Prostate gland (tissue), 2 donors: ENCODE measurements at regions not wholly inside any gene's neighbourhood (a gene's known extent, or its start where the extent isn't known, plus 50 kb on each side); places are given as distances from the start of the nearest gene placed in this dataset.

Experiments
- DNase-seq: peaks from one replicate; pipeline ENCODE4 v3.0.0-alpha.2; 2019; ENCODE audit warnings: low spot score
- H3K27ac ChIP-seq, 2 donors: fragments of 200-600 bp; sonication (generic); 2 replicates each; pipeline ENCODE4 v1.5.1; 2017 to 2019
- H3K27me3 ChIP-seq: fragments of 200-600 bp; sonication (generic); replicated peaks from 2 replicates; pipeline ENCODE4 v1.5.1; 2019; ENCODE audit not compliant: insufficient read depth
- H3K36me3 ChIP-seq, 2 donors: fragments of 200-600 bp; sonication (generic); 1 replicate in 1 of 2; 2 replicates in 1 of 2; pipeline versions ENCODE4 v1.5.1 to v1.8.1; 2017 to 2019
- H3K4me1 ChIP-seq: fragments of 200-600 bp; sonication (generic); replicated peaks from 2 replicates; pipeline ENCODE4 v1.5.1; 2019
- H3K4me3 ChIP-seq, 2 donors: fragments of 200-600 bp; sonication (generic); 2 replicates each; pipeline ENCODE4 v1.5.1; 2017 to 2019
- H3K9me3 ChIP-seq: fragments of 200-600 bp; sonication (generic); 2 replicates; pipeline ENCODE4 v1.5.1; 2017
- POLR2A ChIP-seq: fragments of 450-650 bp; IDR thresholded peaks from one replicate; pipeline ENCODE4 v1.6.1; 2016; ENCODE audit warnings: antibody characterized with exemption, mild to moderate bottlenecking
- POLR2AphosphoS5 ChIP-seq: sonication (generic); formaldehyde crosslinking; IDR thresholded peaks from one replicate; pipeline ENCODE4 v1.6.1; 2017; ENCODE audit warnings: antibody characterized with exemption
- WGBS: methylation state at CpG from one replicate; pipeline ENCODE4 v1.1.5; 2018; 5-methylcytosine and 5-hydroxymethylcytosine counted together
- intact Hi-C: fragments of 100-400 bp; cut with DNase I; formaldehyde crosslinking; loops from one replicate; pipeline ENCODE4 v1.14.2; 2022
- TF ChIP-seq, protein P1 (sequence below), 4 experiments: fragments of 200-600 bp in 2 of 4; fragments of 450-650 bp in 2 of 4; sonication (generic) in 2 of 4; IDR thresholded peaks; 1 replicate in 3 of 4; 2 replicates in 1 of 4; pipeline ENCODE4 v1.5.1; 2016 to 2019; ENCODE audit warnings: antibody characterized with exemption in 4 of 4, mild to moderate bottlenecking in 2 of 4, moderate library complexity in 2 of 4

DNA sequence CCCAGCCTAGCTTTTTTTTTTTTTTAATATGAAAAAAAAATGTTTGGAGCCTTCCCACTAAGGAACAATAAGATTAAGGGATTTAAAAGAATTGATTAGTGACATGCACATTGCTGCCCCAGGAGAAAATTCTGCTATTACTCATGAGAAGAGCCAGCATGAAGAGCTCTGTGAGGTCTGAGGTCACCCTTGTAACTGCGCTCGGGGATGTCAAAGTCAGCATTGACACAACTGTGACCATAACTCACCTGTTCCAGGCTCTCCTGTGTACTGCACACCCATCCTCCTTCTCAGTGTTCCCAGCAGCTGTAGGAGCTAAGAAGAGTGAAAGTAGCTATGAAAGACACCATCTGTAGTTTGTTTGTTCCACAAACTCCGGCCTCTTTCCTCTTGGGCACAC is 109.8 kb upstream of the FGF3 start:
- H3K27me3 ChIP-seq = no peaks in the 10 kb centered on the region
- no peaks in the 10 kb centered on the region for H3K36me3 ChIP-seq
- H3K9me3 ChIP-seq = no peaks in the 10 kb centered on the region
- intact Hi-C loops = no loop called here
- no peak overlapping the region for H3K27ac ChIP-seq
- H3K4me1 ChIP-seq = no peaks in the 10 kb centered on the region
- no peak overlapping the region for H3K4me3 ChIP-seq
- DNase-seq = no peak
- 95% methylated on average over 3 of the region's 3 CpGs for WGBS
- TF ChIP-seq POLR2A = no peak
- no peak for TF ChIP-seq POLR2AphosphoS5
- TF ChIP-seq, protein P1, sequence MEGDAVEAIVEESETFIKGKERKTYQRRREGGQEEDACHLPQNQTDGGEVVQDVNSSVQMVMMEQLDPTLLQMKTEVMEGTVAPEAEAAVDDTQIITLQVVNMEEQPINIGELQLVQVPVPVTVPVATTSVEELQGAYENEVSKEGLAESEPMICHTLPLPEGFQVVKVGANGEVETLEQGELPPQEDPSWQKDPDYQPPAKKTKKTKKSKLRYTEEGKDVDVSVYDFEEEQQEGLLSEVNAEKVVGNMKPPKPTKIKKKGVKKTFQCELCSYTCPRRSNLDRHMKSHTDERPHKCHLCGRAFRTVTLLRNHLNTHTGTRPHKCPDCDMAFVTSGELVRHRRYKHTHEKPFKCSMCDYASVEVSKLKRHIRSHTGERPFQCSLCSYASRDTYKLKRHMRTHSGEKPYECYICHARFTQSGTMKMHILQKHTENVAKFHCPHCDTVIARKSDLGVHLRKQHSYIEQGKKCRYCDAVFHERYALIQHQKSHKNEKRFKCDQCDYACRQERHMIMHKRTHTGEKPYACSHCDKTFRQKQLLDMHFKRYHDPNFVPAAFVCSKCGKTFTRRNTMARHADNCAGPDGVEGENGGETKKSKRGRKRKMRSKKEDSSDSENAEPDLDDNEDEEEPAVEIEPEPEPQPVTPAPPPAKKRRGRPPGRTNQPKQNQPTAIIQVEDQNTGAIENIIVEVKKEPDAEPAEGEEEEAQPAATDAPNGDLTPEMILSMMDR (IDR thresholded peaks at IDR 0.05) = no peak

DNA sequence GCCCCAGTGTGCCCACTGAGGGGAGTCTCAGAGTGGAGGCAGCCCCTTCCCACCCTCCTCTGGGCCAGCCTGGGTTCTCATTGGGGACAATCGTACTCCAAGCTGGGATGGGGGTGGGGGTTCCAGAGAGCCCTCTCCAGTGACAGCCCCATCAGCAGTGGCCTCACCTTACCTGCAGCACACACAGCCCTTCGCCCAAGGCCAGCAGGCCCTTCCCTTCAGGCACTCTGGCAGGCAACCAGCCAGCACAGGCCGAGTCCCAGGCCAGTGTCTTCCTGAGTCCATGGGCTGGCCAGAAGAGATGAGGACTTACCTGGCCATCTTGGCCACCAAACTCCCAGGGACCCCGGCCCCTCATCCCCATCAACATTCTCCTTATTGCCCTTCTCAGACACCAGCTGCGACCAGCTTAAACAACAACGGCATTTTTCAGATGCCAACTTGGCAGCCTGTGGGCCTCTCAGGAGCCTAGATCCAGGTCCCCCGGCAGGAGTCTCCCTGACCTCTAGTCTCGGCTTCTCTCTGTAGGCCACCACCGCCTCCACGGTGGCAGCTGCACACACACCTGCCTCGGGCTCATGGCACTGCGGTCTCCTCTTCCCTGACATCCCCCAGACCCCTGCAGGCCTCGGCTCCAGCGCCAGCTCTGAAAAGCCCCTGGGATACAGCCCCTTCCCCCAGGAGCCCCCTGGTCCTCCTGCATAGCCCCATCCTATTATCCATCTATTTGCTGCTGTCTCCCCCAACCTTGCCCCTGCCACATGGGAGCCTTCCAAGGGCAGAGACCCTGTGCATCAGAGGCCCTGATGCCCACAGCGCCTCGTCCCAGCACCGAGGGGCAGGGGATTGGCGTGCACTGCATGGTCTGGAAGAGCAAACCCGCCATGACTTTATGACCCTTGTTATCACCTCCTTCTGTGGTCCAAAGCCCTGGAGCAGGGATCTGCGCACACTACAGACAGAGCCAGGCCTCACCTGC is 111.2 kb upstream of the FGF3 start:
- no peak overlapping the region for H3K4me3 ChIP-seq
- no peaks in the 10 kb centered on the region for H3K27me3 ChIP-seq
- intact Hi-C loops = no loop called here
- WGBS = 89% methylated on average over 20 of the region's 20 CpGs
- H3K36me3 ChIP-seq = no peaks in the 10 kb centered on the region
- no peak overlapping the region for H3K27ac ChIP-seq
- H3K4me1 ChIP-seq = no peaks in the 10 kb centered on the region
- no peak for TF ChIP-seq POLR2AphosphoS5
- TF ChIP-seq, protein P1 (IDR thresholded peaks at IDR 0.05) = no peak
- no peak for TF ChIP-seq POLR2A
- H3K9me3 ChIP-seq = no peaks in the 10 kb centered on the region
- no peak for DNase-seq

DNA sequence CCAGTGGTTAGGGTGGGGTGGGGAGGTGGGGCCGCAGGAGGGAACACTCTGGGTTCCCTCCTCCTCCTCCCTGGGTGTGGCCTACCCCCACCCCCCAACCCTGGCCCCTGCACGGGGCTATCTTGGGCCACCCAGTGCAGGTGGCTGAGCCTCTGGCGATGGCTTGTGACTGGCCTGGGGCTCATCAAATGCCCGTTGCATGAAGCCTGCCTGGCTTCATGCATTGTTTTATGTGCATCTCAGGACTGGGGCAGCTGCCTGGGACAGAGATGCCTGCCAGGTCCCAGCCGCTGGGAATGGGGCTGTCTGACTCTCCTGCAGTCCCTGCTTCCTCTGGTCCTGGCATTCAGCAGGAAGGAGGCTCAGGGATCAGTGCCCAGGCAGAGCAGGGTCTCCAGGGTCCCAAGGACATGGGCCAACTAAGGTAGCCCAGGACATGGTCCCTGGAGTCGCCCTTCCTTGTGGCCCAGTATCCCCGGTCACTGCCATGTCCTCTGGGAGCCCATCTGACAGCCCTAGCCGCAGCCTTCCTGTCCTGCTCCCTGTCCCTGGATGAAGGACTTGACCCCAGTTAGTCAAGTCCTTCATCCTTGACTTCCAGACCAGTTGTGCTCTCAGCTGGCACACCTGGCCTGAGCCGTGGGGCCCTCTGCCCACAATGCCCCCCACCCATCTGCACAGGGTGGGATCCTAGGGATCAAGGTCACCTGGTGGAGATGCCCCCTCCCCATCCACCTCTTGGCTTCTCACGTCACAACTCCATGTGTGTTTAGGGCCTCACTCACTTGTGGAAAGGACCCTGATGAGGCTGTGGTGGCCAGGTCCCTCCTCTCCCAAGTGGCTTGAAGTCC is 112.1 kb upstream of the FGF3 start:
- no peaks in the 10 kb centered on the region for H3K27me3 ChIP-seq
- no peaks in the 10 kb centered on the region for H3K36me3 ChIP-seq
- H3K4me3 ChIP-seq = no peak overlapping the region
- no peaks in the 10 kb centered on the region for H3K4me1 ChIP-seq
- TF ChIP-seq POLR2AphosphoS5 = no peak
- TF ChIP-seq, protein P1 (IDR thresholded peaks at IDR 0.05) = no peak
- TF ChIP-seq POLR2A = no peak
- no peak overlapping the region for H3K27ac ChIP-seq
- 81% methylated on average over 10 of the region's 10 CpGs for WGBS
- H3K9me3 ChIP-seq = no peaks in the 10 kb centered on the region
- DNase-seq = no peak
- intact Hi-C loops = no loop called here

DNA sequence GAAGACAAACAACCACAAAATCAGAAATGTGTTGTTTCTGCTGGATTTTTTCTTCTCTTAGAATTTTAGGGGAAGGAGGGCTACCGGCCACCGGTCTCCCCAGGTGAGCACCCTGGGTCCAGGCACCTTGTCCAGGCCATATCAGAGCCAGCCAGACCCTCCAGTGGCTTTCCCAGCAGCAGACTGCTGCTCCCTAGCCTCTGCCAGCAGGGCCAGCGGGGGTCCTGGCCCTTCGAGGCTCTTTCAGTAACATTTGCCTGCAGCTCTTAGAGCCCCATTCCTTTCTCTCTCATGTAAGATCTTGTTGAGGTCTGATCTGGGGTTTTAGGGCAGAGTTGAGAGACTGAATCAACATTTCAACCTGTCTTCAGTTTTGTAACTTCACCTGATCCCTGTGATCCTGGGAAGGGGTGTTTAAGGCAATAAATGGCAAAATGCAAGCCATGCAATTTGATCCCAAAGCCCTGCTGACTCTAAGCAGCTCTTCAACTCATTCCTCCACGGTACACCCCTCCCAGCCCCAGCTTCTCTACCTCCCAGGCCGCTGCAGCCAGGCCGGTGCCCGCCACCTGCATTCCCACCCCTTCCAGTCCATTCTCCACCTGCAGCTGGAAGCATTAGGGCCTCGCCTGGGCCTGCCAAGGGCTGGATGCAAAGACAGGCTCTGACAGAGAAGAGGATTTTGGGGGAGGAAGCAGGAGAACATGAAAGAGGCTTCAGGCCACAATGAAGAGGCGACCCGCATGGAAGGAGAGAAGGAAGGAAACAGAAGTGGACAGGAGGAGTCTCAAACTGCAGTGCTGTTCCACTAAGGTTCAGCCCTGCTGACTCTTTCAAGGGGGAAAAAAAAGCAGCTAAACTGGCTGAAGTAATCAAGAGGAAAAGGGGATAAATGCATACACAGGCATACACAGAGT is 113.0 kb upstream of the FGF3 start:
- 81% methylated on average over 11 of the region's 11 CpGs for WGBS
- DNase-seq = no peak
- no peak overlapping the region for H3K27ac ChIP-seq
- H3K36me3 ChIP-seq = no peaks in the 10 kb centered on the region
- no peaks in the 10 kb centered on the region for H3K4me1 ChIP-seq
- no peak for TF ChIP-seq POLR2AphosphoS5
- no peak for TF ChIP-seq POLR2A
- TF ChIP-seq, protein P1 (IDR thresholded peaks at IDR 0.05) = no peak
- H3K9me3 ChIP-seq = no peaks in the 10 kb centered on the region
- intact Hi-C loops = no loop called here
- no peak overlapping the region for H3K4me3 ChIP-seq
- H3K27me3 ChIP-seq = no peaks in the 10 kb centered on the region
